HFFc6 (cell line): ENCODE measurements at regions not wholly inside any gene's neighbourhood (a gene's known extent, or its start where the extent isn't known, plus 50 kb on each side); places are given as distances from the start of the nearest gene placed in this dataset.
"Not testable (repeated sequence)": the region's sequence is repeated elsewhere in the genome, so short reads cannot be mapped to it uniquely, and the experiment has no call there.

Experiments used
- DNase-seq: peaks from one replicate; pipeline ENCODE4 v3.0.0-alpha.2; 2018
- H3K27ac Mint-ChIP-seq: 2 replicates; pipeline ENCODE4 v1.8.0; 2020; ENCODE audit warnings: mild to moderate bottlenecking, mixed read lengths
- H3K27me3 Mint-ChIP-seq: 2 replicates; pipeline ENCODE4 v1.8.0; 2021; ENCODE audit warnings: mild to moderate bottlenecking, moderate library complexity, mixed read lengths; ENCODE audit not compliant: insufficient read depth
- H3K36me3 Mint-ChIP-seq: 2 replicates; pipeline ENCODE4 v1.8.0; 2021; ENCODE audit warnings: low read depth, mixed read lengths
- H3K4me1 Mint-ChIP-seq: 2 replicates; pipeline ENCODE4 v1.8.0; 2020; ENCODE audit warnings: low read depth, mixed read lengths
- H3K4me3 Mint-ChIP-seq: 2 replicates; pipeline ENCODE4 v1.8.0; 2020; ENCODE audit warnings: mild to moderate bottlenecking, moderate library complexity, mixed read lengths
- H3K9me3 Mint-ChIP-seq: 2 replicates; pipeline ENCODE4 v1.8.0; 2020; ENCODE audit warnings: mild to moderate bottlenecking, mixed read lengths
- TF ChIP-seq, protein P1 (sequence below): fragments of 200-600 bp; sonication (generic); IDR thresholded peaks from 2 replicates; pipeline ENCODE4 v1.5.0; 2021; ENCODE audit warnings: antibody characterized with exemption, mild to moderate bottlenecking

DNA sequence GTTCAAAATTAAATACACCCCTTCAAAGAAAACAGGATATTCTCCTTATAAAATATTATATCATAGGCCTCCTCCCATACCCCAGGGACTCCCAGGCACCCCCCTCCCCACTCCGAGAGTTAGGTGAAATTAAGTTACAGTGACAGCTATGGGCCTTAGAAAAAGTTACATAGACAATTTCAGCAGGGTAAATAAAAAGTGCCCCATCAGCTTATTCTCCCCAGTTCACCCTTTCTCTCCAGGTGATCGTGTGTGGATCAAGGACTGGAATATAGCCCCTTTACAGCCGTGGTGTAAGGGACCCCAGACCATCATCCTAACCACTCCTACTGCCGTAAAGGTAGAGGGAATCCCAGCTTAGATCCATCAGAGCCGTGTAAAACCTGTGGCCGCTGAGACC, 147.6 kb upstream of the FGF16 start:
- Mint-ChIP-seq H3K9me3 (no peaks in the 10 kb centered on the region), H3K27ac (no peak overlapping the region), H3K36me3 (no peaks in the 10 kb centered on the region), H3K4me3 (no peak overlapping the region), H3K4me1 (no peaks in the 10 kb centered on the region), H3K27me3 (no peaks in the 10 kb centered on the region)
- no peak for DNase-seq
- TF ChIP-seq, protein P1, sequence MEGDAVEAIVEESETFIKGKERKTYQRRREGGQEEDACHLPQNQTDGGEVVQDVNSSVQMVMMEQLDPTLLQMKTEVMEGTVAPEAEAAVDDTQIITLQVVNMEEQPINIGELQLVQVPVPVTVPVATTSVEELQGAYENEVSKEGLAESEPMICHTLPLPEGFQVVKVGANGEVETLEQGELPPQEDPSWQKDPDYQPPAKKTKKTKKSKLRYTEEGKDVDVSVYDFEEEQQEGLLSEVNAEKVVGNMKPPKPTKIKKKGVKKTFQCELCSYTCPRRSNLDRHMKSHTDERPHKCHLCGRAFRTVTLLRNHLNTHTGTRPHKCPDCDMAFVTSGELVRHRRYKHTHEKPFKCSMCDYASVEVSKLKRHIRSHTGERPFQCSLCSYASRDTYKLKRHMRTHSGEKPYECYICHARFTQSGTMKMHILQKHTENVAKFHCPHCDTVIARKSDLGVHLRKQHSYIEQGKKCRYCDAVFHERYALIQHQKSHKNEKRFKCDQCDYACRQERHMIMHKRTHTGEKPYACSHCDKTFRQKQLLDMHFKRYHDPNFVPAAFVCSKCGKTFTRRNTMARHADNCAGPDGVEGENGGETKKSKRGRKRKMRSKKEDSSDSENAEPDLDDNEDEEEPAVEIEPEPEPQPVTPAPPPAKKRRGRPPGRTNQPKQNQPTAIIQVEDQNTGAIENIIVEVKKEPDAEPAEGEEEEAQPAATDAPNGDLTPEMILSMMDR = no peak

DNA sequence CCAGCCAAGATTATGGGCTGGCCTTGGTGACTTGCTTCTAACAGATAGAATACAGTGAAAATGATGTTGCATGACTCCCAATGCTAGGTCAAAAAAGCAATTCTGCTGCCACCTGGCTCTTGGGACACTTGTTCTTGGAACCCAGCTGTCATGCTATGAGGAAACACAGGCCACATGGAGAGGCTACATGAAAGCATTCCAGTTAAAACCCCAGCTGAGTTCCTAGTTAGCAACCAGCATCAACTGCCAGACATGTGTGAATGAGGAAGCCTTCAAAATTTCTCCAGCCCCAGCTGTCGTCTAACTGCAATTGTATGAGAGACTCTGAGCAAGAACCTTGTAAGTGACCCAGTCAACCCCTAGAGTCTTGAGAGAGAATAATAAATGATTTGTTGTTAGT, 105.2 kb upstream of the FGF16 start:
- no peaks in the 10 kb centered on the region for H3K36me3 Mint-ChIP-seq

DNA sequence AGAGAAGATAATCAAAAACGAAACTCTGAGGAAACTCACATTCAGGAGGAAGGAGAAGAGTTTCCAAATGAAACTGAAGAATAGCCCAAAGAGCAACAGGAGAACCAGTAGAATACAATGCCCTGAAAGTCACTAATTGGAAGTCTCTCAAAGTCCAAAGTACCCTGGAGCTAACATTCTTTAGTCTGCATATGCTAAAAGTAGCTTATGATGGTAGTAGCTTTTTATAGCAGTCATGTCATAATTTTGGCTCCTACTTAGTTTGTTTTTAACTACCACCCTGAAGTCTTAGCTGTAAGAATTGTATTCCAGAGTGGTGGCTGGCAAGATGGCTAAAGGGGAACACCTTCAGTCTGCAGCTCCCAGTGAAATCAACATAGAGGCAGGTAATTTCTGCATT, 100.3 kb upstream of the FGF16 start:
- H3K27ac Mint-ChIP-seq = no peak overlapping the region
- TF ChIP-seq, protein P1 = no peak

More for the DNA sequence above, 105.2 kb upstream of the FGF16 start:
- Mint-ChIP-seq H3K4me3 (no peak overlapping the region), H3K9me3 (no peaks in the 10 kb centered on the region), H3K27me3 (no peaks in the 10 kb centered on the region; the same call in 1 of the 2 replicates), H3K27ac (no peak overlapping the region), H3K4me1 (no peaks in the 10 kb centered on the region)
- no peak for DNase-seq
- TF ChIP-seq, protein P1 = no peak

DNA sequence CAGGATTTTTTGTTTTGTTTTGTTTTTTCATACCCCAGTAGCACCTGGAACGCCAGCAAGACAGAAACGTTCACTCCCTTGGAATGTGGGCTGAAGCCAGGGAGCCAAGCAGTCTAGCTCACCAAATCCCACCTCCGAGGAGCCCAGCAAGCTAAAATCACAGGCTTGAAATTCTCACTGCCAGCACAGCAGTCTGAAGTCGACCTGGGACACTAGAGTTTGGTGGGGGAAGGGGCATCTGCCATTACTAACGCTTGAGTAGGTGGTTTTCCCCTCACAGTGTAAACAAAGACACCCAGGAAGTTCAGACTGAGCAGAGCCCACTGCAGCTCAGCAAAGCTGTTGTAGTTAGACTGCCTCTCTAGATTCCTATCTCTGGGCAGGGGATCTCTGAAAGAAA, 99.6 kb upstream of the FGF16 start:
- no peak for DNase-seq
- Mint-ChIP-seq H3K36me3 (no peaks in the 10 kb centered on the region), H3K4me1 (no peaks in the 10 kb centered on the region), H3K4me3 (no peak overlapping the region), H3K9me3 (peaks cover 4% of the 10 kb centered on the region; the same call in 1 of the 2 replicates), H3K27me3 (peaks cover 2% of the 10 kb centered on the region; the same call in 1 of the 2 replicates), H3K27ac (no peak overlapping the region)
- TF ChIP-seq, protein P1 = no peak

More for the DNA sequence above, 100.3 kb upstream of the FGF16 start:
- H3K36me3 Mint-ChIP-seq = no peaks in the 10 kb centered on the region
- H3K27me3 Mint-ChIP-seq = peaks cover 2% of the 10 kb centered on the region; the same call in 1 of the 2 replicates
- H3K4me3 Mint-ChIP-seq = no peak overlapping the region
- no peaks in the 10 kb centered on the region for H3K4me1 Mint-ChIP-seq
- no peak for DNase-seq
- H3K9me3 Mint-ChIP-seq = peaks cover 4% of the 10 kb centered on the region; the same call in 1 of the 2 replicates

DNA sequence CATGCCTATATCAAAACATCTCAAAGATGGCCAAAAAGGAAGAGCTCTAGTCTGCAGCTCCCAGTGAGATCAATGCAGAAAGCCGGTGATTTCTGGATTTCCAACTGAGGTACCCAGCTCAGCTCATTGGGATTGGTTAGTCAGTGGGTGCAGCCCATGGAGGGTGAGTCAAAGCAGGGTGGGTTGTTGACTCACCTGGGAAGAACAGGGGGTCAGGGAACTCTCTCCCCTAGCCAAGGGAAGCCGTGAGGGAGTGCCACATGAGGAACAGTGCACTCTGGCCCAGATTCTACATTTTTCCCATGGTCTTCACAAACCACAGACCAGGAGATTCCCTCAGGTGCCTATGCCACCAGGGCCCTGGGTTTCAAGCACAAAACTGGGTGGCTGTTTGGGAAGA, 57.3 kb upstream of the FGF16 start:
- Mint-ChIP-seq H3K36me3 (no peaks in the 10 kb centered on the region), H3K9me3 (no peaks in the 10 kb centered on the region), H3K27me3 (peaks cover 9% of the 10 kb centered on the region; the same call in 1 of the 2 replicates), H3K27ac (no peak overlapping the region), H3K4me3 (no peak overlapping the region), H3K4me1 (no peaks in the 10 kb centered on the region)
- no peak for DNase-seq
- TF ChIP-seq, protein P1 = no peak

DNA sequence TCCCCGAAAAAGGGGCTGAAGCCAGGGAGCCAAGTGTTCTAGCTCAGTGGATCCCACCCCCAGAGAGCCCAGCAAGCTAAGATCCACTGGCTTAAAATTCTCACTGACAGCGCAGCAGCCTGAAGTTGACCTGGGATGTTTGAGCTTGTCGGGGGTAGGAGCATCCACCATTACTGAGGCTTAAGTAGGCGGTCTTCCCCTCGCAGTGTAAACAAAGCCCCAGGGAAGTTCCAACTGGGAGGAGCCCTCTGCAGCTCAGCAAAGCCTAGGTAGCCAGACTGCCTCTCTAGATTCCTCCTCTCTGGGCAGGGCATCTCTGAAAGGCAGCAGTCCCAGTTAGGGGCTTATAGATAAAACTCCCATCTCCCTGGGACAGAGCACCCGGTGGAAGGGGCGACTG, 56.8 kb upstream of the FGF16 start:
- not testable (repeated sequence) for H3K36me3 Mint-ChIP-seq, DNase-seq, H3K27ac Mint-ChIP-seq, H3K27me3 Mint-ChIP-seq, H3K4me1 Mint-ChIP-seq, H3K9me3 Mint-ChIP-seq, H3K4me3 Mint-ChIP-seq
